Putamen (tissue), 1 donor: ENCODE measurements at regions not wholly inside any gene's neighbourhood (a gene's known extent, or its start where the extent isn't known, plus 50 kb on each side); places are given as distances from the start of the nearest gene placed in this dataset.
"Not testable (repeated sequence)": the region's sequence is repeated elsewhere in the genome, so short reads cannot be mapped to it uniquely, and the experiment has no call there.

Experiments used
- DNase-seq: peaks from one replicate; pipeline ENCODE4 v3.0.0-alpha.2; 2016; ENCODE audit warnings: low spot score

DNA sequence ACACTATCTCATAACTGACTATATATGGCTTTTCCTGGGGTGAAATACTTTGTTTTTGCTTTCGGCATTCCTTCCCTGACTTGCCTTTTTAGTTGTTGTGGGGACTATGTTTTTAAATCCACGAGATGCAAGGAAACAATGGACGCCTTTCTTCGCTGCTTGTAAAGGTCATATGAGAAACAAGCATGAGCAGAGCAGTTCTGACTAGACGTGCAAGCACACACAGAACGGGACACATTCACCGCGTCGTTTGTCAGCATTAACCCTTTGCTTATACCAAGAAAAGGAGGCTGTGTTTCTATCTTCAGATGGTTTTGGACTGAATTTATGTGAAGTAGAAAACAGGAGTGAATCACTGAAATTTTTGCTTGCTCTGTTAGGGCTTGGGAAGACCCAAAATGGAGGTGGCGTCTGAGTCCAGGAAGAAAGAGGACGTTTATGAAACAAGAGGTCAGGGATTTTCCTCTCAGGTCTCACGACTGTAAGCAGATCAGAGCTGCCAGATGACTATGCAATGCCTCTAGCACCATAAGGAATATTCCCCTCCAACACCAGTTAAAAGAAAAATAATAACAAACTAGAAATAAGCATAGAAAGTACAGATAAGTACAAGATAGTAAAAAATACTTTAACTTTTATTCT is 358.9 kb downstream of the DLEU7 start:
- peak; percentile 65 for DNase-seq

GRCh38 chr13:50485979-50486935 is 357.2 kb downstream of the DLEU7 start:
- no peak for DNase-seq

DNA sequence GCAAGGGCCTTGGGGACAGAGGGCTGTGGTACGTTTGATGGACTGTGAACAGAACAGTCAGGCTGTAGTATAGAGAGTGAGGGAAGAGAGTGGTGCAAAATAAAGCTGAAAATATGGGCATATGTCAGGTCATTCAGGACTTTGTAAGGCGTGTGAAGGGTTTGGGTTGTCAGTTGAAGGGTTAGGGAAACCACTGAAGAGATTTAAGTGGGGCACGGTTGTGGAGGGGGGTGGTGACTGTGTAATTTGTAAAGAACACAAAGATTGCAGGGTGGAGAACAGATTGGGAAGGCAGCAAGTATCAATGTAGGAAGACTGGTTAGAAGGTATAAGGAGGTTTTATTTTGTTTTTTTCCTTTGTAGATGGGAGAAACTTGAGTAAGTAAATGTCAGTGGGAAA is 349.8 kb downstream of the DLEU7 start:
- DNase-seq = no peak

GRCh38 chr13:50494138-50494537 is 349.4 kb downstream of the DLEU7 start:
- DNase-seq = no peak

GRCh38 chr13:50503212-50503611 is 340.3 kb downstream of the DLEU7 start:
- not testable (repeated sequence) for DNase-seq

DNA sequence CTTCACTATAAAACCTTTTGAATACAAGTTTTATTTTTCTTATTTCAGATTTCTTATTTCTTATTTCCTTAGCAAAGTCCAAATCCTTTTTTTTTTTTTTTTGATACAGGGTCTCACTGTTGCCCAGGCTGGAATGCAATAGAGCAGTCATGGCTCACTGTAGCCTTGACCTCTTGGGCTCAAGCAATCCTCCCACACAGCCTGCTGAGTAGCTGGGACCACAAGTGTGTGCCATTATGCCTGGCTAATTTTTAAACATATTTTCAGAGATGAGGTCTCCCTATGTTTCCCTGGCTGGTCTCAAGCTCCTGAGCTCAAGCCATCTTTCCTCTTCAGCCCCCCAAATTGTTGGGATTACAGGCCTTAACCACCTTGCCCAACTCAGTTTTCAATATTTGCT is 334.3 kb downstream of the DLEU7 start:
- no peak for DNase-seq

DNA sequence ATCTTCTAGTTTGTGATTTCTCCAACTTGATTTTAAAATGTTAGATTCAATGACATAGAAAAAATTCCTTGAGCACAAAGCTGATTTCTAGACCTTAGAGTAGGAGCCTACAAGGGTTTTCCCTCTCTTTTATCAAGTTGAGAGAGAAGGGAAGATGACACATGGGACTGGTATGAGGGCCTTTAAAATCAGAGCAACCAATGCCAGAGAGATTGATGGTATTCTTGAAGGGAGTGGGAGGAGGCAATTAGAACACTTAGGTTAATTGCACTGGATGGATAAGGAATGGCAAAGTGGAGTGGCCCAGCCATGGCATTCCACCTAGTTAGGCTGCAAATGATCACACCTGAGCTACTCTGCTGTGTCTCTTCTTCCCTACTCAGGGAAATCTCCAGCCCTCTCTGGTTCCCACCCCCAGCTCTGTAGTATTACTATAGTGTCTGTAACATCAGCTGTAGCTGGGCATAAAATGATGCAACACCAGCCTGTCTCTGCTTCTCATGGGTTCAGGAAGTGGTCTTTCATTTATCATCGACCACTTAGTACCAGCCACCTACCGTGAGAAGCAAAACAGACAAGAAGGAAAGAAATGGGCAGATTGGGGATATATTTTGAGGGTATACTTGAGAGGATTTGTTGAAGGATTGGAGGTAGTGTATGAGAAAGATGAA is 333.6 kb downstream of the DLEU7 start:
- no peak for DNase-seq

GRCh38 chr13:50510885-50511545 is 332.5 kb downstream of the DLEU7 start:
- DNase-seq = not testable (repeated sequence)

DNA sequence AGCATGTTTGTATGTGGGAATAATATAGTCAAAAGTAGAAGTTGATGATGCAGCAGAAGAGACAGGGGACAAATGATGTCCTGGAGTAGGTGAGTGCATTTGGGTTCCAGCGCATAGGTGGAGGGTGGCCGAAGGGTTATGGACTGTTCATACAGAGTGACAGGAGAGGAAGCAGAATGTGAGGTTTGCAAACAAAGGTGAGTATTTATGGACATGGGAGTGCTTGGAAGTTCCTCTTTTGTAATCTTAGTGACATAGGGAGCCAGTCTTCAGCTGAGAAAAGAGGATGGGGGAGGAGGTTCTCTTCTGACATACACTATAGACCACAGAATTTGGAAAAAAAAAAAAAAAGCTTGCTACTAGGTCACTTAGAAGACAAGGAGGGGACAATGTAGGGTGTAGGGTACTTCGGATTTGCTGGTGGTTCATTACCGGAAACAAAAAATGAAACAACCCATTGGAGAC is 331.6 kb downstream of the DLEU7 start:
- DNase-seq = no peak

GRCh38 chr13:50512474-50513299 is 330.8 kb downstream of the DLEU7 start:
- peak; percentile 58 for DNase-seq

- no peak for DNase-seq
Observed at GRCh38 chr13:50513300-50513877, 330.1 kb downstream of the DLEU7 start.

DNA sequence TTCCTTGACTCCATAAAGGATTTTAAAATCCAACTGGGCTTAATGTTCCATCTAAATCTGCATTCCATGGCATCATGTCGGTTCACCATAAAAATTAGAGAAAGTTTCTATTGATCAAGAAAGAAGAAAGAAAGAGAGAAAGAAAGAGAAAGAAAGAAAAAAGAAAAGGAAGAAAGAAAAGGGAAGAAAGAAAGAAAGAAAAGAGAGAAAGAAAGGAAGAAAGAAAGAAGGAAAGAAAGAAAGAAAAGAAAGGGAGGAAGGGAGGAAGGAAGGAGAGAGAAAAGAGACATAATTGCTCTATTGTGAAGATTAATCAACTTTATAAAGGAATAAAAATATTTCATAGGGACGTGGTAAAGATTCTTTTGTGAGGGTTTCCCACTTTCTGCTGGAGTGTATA is 329.2 kb downstream of the DLEU7 start:
- DNase-seq = no peak

DNA sequence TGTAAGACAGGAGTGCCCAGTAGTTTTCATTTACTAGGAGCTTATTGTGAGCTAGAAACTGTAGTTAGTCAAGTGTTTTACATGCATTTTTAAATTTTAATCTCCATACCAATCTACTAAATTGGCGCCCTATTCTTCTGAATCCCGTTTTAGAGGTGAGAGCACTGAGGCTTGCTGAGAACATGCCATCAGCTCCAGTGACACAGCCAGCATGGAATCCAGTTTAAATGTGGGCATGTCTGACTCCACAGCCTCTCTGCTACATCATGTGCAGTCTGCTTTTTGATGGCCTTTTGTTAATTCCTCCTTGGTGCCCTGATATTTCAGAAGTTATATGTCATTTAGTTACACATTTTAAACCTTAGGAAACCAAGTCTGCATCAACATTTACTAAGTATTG is 325.4 kb downstream of the DLEU7 start:
- no peak for DNase-seq

DNA sequence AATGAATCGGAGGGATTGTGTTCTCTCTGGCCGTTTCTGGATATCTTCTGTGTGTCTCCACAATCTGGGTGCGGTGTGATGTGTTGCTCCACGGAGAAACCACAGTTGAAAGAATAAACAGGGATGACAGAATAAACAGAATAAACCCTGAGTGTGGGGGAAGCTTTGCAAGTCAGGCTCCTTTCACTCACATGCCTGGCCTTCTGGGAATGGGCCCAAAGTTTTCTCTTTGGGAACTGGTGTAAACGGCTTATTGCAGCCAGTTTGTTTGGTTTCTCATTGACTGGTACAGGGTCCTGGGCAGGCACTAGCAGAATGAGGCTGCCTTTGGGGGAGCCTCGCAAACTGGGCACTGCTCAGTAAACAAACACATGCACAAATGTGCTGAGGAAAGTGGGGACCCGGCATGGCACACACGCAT is 324.7 kb downstream of the DLEU7 start:
- DNase-seq = peak; percentile 72

- no peak for DNase-seq
Observed at GRCh38 chr13:50519866-50520265, 323.6 kb downstream of the DLEU7 start.

GRCh38 chr13:50521006-50521830 is 322.3 kb downstream of the DLEU7 start:
- no peak for DNase-seq

DNA sequence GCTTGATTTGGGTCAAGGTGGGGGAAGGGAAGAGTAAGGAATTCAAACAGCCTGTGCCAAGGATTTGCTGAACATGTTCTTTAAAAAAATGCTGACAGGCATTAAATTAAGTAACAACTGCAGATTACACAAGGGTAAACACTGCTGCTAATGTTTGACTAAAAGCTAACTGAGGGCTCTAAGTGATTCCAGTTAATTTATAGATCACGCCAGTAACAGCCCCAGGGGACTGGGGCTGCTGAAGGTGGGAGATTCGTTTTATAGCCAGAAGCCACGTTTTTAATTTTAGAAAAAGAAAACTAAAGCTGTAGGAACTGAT is 321.7 kb downstream of the DLEU7 start:
- no peak for DNase-seq

DNA sequence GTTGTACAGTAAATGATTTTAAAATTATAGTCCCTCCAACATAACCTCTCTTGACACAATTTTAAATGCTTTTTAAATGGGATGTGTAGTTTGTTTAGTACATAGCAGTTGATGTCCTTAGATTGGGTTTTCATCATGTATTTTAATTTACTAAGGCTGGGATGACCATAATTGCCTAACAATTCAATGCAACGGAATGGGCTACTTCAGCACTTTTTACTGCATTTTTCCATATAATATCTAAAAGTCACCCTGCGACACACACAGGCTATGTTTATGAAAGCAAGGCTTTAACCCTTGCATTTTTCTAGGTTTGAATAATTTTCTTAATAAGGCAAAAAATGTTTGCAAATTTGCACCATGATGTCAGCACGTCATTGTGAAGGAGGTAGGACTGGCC is 321.0 kb downstream of the DLEU7 start:
- DNase-seq = no peak

DNA sequence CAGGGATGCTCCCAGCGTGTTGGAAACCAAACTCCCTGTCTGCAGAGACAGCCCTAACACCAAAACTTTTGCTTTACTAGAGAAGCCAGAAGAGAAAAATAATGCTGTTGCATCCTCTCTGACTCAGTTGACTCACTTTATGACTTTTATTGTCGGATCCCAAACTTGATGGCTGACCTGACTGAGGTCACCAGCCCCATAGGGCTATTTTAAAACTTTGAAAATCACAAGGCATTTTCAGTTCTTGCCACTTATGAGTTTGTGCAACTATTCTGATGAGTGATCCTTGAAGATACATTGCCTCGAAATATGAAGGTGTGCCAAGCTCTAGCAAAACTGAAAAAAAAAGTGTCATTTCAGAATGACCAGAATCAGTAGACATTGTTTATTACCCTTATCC is 320.2 kb downstream of the DLEU7 start:
- no peak for DNase-seq

DNA sequence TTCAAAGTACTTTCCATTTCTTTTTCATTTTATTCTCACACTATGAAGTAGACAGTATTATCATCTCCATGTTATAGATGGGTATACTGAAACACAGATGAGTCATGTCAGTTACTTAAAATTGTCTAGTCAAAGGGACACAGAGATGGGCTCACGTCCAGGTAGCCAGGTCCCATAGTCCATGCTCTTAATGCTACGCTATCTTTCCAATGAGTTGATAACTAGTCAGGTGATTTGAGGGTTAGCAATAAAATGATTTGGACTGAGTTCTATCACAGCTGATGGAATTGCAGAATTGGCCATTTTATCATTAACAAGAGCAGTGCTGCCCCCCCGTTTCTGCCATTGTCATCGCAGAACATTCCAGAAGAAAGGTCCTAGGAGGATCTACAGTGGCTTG is 318.9 kb downstream of the DLEU7 start:
- DNase-seq = no peak
